CD4-positive, alpha-beta T cell treated with Interleukin-17A for 4 hours (primary cell): ENCODE measurements at regions not wholly inside any gene's neighbourhood (a gene's known extent, or its start where the extent isn't known, plus 50 kb on each side); places are given as distances from the start of the nearest gene placed in this dataset.
"Not testable (repeated sequence)": the region's sequence is repeated elsewhere in the genome, so short reads cannot be mapped to it uniquely, and the experiment has no call there.

Source experiments
- DNase-seq: peaks from one replicate; pipeline ENCODE4 v3.0.0-alpha.2; 2020; ENCODE audit warnings: mixed read lengths

- no peak for DNase-seq
Observed at GRCh38 chr11:92109466-92109865, 115.2 kb upstream of the FAT3 start.

- no peak for DNase-seq
Observed at GRCh38 chr11:92107331-92107730, 117.3 kb upstream of the FAT3 start.

- DNase-seq, result no peak
Observed at GRCh38 chr11:92104349-92104748, 120.3 kb upstream of the FAT3 start.

GRCh38 chr11:92101920-92102319, 122.7 kb upstream of the FAT3 start:
- DNase-seq, result no peak

- DNase-seq, result no peak
Observed at GRCh38 chr11:92099183-92099582, 125.4 kb upstream of the FAT3 start.

- no peak for DNase-seq
Observed at GRCh38 chr11:92098172-92098571, 126.4 kb upstream of the FAT3 start.

- no peak for DNase-seq
Observed at GRCh38 chr11:92087725-92088537, 136.7 kb upstream of the FAT3 start.

GRCh38 chr11:92083123-92083522, 141.5 kb upstream of the FAT3 start:
- no peak for DNase-seq

- no peak for DNase-seq
Observed at GRCh38 chr11:92082652-92083051, 142.0 kb upstream of the FAT3 start.

GRCh38 chr11:92074498-92074897, 150.1 kb upstream of the FAT3 start:
- not testable (repeated sequence) for DNase-seq

GRCh38 chr11:92071660-92072059, 153.0 kb upstream of the FAT3 start:
- no peak for DNase-seq

- DNase-seq, result no peak
Observed at GRCh38 chr11:92070026-92070889, 154.4 kb upstream of the FAT3 start.

GRCh38 chr11:92067016-92067415, 157.6 kb upstream of the FAT3 start:
- DNase-seq, result no peak

GRCh38 chr11:92061456-92062062, 163.1 kb upstream of the FAT3 start:
- DNase-seq, result no peak

- DNase-seq, result no peak
Observed at GRCh38 chr11:92057849-92058442, 166.7 kb upstream of the FAT3 start.

GRCh38 chr11:92053216-92053615, 171.4 kb upstream of the FAT3 start:
- no peak for DNase-seq

- no peak for DNase-seq
Observed at GRCh38 chr11:92050305-92050704, 174.3 kb upstream of the FAT3 start.

GRCh38 chr11:92048415-92048814, 176.2 kb upstream of the FAT3 start:
- no peak for DNase-seq

- no peak for DNase-seq
Observed at GRCh38 chr11:92046103-92046502, 178.5 kb upstream of the FAT3 start.

GRCh38 chr11:92045301-92045700, 179.3 kb upstream of the FAT3 start:
- DNase-seq, result no peak

GRCh38 chr11:92035488-92035887, 189.1 kb upstream of the FAT3 start:
- no peak for DNase-seq

GRCh38 chr11:92027136-92027535, 197.5 kb upstream of the FAT3 start:
- not testable (repeated sequence) for DNase-seq

- DNase-seq, result no peak
Observed at GRCh38 chr11:92026664-92027063, 198.0 kb upstream of the FAT3 start.
